ENCODE measurements at regions not wholly inside any gene's neighbourhood (a gene's known extent, or its start where the extent isn't known, plus 50 kb on each side); places are given as distances from the start of the nearest gene placed in this dataset.

- H3K27me3 ChIP-seq (ENCODE audit: control insufficient read depth, insufficient read depth, low read length) = no peaks in the 10 kb centered on the region
- POLR2A ChIA-PET = no interaction called here
- BruUV-seq (replicated peaks) = no TSS peak
- H3K4me3 ChIP-seq (ENCODE audit: low read depth in 2 of 2, low read length in 2 of 2) = no peak overlapping the region
- DNase-seq (ENCODE audit: low read depth, low spot score) (no peak), ATAC-seq (no peak)
- H3K9me3 ChIP-seq (ENCODE audit: control insufficient read depth, insufficient read depth, low read depth, low read length) = no peaks in the 10 kb centered on the region
- TF ChIP-seq CTCF (IDR thresholded peaks at IDR 0.05) = no peak
- TF ChIP-seq POLR2AphosphoS5 (IDR thresholded peaks at IDR 0.05; ENCODE audit: low read depth, low read length) = no peak
- TF ChIP-seq REST (IDR thresholded peaks at IDR 0.05; ENCODE audit: insufficient read depth in 1 of 2, low read depth in 2 of 2, low read length in 1 of 2) = no peak
- TF ChIP-seq SIN3A (IDR thresholded peaks at IDR 0.05; ENCODE audit: borderline replicate concordance, insufficient read depth, low read depth, low read length) = no peak
- CTCF ChIA-PET = no interaction called here
- H3K36me3 ChIP-seq (ENCODE audit: control insufficient read depth, insufficient read depth, low read length) = no peaks in the 10 kb centered on the region
- intact Hi-C loops (cut with micrococcal nuclease; ENCODE audit: unreplicated experiment) = no loop called here
- in situ Hi-C loops (cut with HindIII; ENCODE audit: low pct_unique_long_range_greater_than_20kb, low sequenced_read_pairs) = no loop called here
- H3K4me1 ChIP-seq (ENCODE audit: control insufficient read depth, insufficient read depth, low read length) = no peaks in the 10 kb centered on the region
- no peak overlapping the region for H3K27ac ChIP-seq (ENCODE audit: low read length)
These were observed 169.5 kb upstream of the UBL3 start for GRCh38 chr13:30019648-30020626.

GRCh38 chr13:30017880-30018279 lies 167.5 kb upstream of the UBL3 start:
- TF ChIP-seq SIN3A (IDR thresholded peaks at IDR 0.05; ENCODE audit: borderline replicate concordance, insufficient read depth, low read depth, low read length) (no peak), POLR2AphosphoS5 (IDR thresholded peaks at IDR 0.05; ENCODE audit: low read depth, low read length) (no peak)
- Histone ChIP-seq H3K4me1 (ENCODE audit: control insufficient read depth, insufficient read depth, low read length) (no peaks in the 10 kb centered on the region), H3K4me3 (ENCODE audit: low read depth in 2 of 2, low read length in 2 of 2) (no peak overlapping the region), H3K9me3 (ENCODE audit: control insufficient read depth, insufficient read depth, low read depth, low read length) (no peaks in the 10 kb centered on the region), H3K27me3 (ENCODE audit: control insufficient read depth, insufficient read depth, low read length) (no peaks in the 10 kb centered on the region), H3K27ac (ENCODE audit: low read length) (no peak overlapping the region), H3K36me3 (ENCODE audit: control insufficient read depth, insufficient read depth, low read length) (no peaks in the 10 kb centered on the region)
- intact Hi-C loops (cut with micrococcal nuclease; ENCODE audit: unreplicated experiment) = no loop called here
- DNase-seq (ENCODE audit: low read depth, low spot score) = no peak
- ChIA-PET POLR2A (no interaction called here), CTCF (no interaction called here)
- BruUV-seq (replicated peaks) = no TSS peak
- in situ Hi-C loops (cut with HindIII; ENCODE audit: low pct_unique_long_range_greater_than_20kb, low sequenced_read_pairs) = no loop called here
- no peak for ATAC-seq

GRCh38 chr13:30016398-30016797 lies 166.0 kb upstream of the UBL3 start:
- H3K4me3 ChIP-seq (ENCODE audit: low read depth in 2 of 2, low read length in 2 of 2) = no peak overlapping the region
- H3K4me1 ChIP-seq (ENCODE audit: control insufficient read depth, insufficient read depth, low read length) = no peaks in the 10 kb centered on the region
- TF ChIP-seq CTCF (IDR thresholded peaks at IDR 0.05) (no peak), REST (IDR thresholded peaks at IDR 0.05; ENCODE audit: insufficient read depth in 1 of 2, low read depth in 2 of 2, low read length in 1 of 2) (no peak), POLR2AphosphoS5 (IDR thresholded peaks at IDR 0.05; ENCODE audit: low read depth, low read length) (no peak), TCF7L2 (IDR thresholded peaks at IDR 0.05; ENCODE audit: low read depth, low read length) (no peak), SIN3A (IDR thresholded peaks at IDR 0.05; ENCODE audit: borderline replicate concordance, insufficient read depth, low read depth, low read length) (no peak)
- no peak for ATAC-seq
- no peaks in the 10 kb centered on the region for H3K36me3 ChIP-seq (ENCODE audit: control insufficient read depth, insufficient read depth, low read length)
- H3K27me3 ChIP-seq (ENCODE audit: control insufficient read depth, insufficient read depth, low read length) = no peaks in the 10 kb centered on the region
- intact Hi-C loops (cut with micrococcal nuclease; ENCODE audit: unreplicated experiment) (no loop called here), in situ Hi-C loops (cut with HindIII; ENCODE audit: low pct_unique_long_range_greater_than_20kb, low sequenced_read_pairs) (no loop called here)
- no TSS peak for BruUV-seq (replicated peaks)
- H3K27ac ChIP-seq (ENCODE audit: low read length) = no peak overlapping the region
- DNase-seq (ENCODE audit: low read depth, low spot score) = no peak
- CTCF ChIA-PET = no interaction called here
- POLR2A ChIA-PET = no interaction called here
- H3K9me3 ChIP-seq (ENCODE audit: control insufficient read depth, insufficient read depth, low read depth, low read length) = no peaks in the 10 kb centered on the region
